Stimulated activated CD4-positive, alpha-beta T cell treated with anti-CD3 and anti-CD28 coated beads, Interleukin-4, amount 100 ng/mL, for 1 hour (primary cell): ENCODE measurements at regions not wholly inside any gene's neighbourhood (a gene's known extent, or its start where the extent isn't known, plus 50 kb on each side); places are given as distances from the start of the nearest gene placed in this dataset.
"Not testable (repeated sequence)": the region's sequence is repeated elsewhere in the genome, so short reads cannot be mapped to it uniquely, and the experiment has no call there.

Experiments
- DNase-seq: peaks from one replicate; pipeline ENCODE4 v3.0.0-alpha.2; 2020

- DNase-seq = no peak
Measured at GRCh38 chr3:198096015-198096414, 136.0 kb downstream of the LMLN start.

- DNase-seq = no peak
Measured at GRCh38 chr3:198097048-198097447, 137.0 kb downstream of the LMLN start.

GRCh38 chr3:198098661-198099081 lies 138.7 kb downstream of the LMLN start:
- not testable (repeated sequence) for DNase-seq

GRCh38 chr3:198103070-198103469 lies 143.1 kb downstream of the LMLN start:
- DNase-seq = not testable (repeated sequence)

- no peak for DNase-seq
Measured at GRCh38 chr3:198106265-198106664, 146.2 kb downstream of the LMLN start.

- DNase-seq = no peak
Measured at GRCh38 chr3:198107840-198108734, 148.1 kb downstream of the LMLN start.

- no peak for DNase-seq
Measured at GRCh38 chr3:198109883-198110282, 149.9 kb downstream of the LMLN start.

- DNase-seq = no peak
Measured at GRCh38 chr3:198112031-198112430, 152.0 kb downstream of the LMLN start.

- DNase-seq = no peak
Measured at GRCh38 chr3:198113206-198114053, 153.4 kb downstream of the LMLN start.

GRCh38 chr3:198114516-198114915 lies 154.5 kb downstream of the LMLN start:
- DNase-seq = not testable (repeated sequence)

GRCh38 chr3:198122184-198122583 lies 162.2 kb downstream of the LMLN start:
- not testable (repeated sequence) for DNase-seq

GRCh38 chr3:198137038-198137835 lies 177.2 kb downstream of the LMLN start:
- not testable (repeated sequence) for DNase-seq

GRCh38 chr3:198138205-198138604 lies 178.2 kb downstream of the LMLN start:
- not testable (repeated sequence) for DNase-seq

GRCh38 chr3:198139037-198139436 lies 179.0 kb downstream of the LMLN start:
- not testable (repeated sequence) for DNase-seq

- DNase-seq = not testable (repeated sequence)
Measured at GRCh38 chr3:198139513-198140167, 179.6 kb downstream of the LMLN start.

GRCh38 chr3:198143300-198144137 lies 183.5 kb downstream of the LMLN start:
- DNase-seq = not testable (repeated sequence)

GRCh38 chr3:198145231-198145784 lies 185.3 kb downstream of the LMLN start:
- not testable (repeated sequence) for DNase-seq

- not testable (repeated sequence) for DNase-seq
Measured at GRCh38 chr3:198146070-198146469, 186.1 kb downstream of the LMLN start.

- not testable (repeated sequence) for DNase-seq
Measured at GRCh38 chr3:198146559-198147164, 186.6 kb downstream of the LMLN start.

- DNase-seq = not testable (repeated sequence)
Measured at GRCh38 chr3:198147213-198147612, 187.2 kb downstream of the LMLN start.
